CD4-positive, alpha-beta T cell treated with Interleukin-2 at 100 ng/mL for 4 hours (primary cell): ENCODE measurements at regions not wholly inside any gene's neighbourhood (a gene's known extent, or its start where the extent isn't known, plus 50 kb on each side); places are given as distances from the start of the nearest gene placed in this dataset.
"Not testable (repeated sequence)": the region's sequence is repeated elsewhere in the genome, so short reads cannot be mapped to it uniquely, and the experiment has no call there.

Source experiments
- DNase-seq: peaks from one replicate; pipeline ENCODE4 v3.0.0-alpha.2; 2020; ENCODE audit warnings: low spot score

DNA sequence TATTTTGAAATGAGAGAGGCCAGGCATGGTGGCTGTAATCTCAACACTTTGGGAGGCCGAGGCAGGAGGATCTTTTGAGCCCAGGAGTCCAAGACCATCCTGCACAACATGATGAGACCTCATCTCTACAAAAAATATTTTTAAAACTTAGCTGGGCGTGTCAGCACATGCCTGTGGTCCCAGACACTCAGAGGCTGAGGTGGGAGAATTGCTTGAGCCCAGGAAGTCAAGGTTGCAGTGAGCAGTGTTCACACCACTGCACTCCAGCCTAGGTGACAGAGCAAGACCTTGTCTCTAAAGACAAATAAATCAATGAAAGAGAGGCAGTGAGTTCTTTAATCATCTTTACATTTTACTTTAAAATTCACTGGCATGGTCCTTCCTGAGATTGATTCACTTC, 124.5 kb downstream of the DUSP6 start:
- no peak for DNase-seq

- peak; percentile 12 for DNase-seq
Measured at GRCh38 chr12:89225808-89226411, 126.4 kb downstream of the DUSP6 start.

DNA sequence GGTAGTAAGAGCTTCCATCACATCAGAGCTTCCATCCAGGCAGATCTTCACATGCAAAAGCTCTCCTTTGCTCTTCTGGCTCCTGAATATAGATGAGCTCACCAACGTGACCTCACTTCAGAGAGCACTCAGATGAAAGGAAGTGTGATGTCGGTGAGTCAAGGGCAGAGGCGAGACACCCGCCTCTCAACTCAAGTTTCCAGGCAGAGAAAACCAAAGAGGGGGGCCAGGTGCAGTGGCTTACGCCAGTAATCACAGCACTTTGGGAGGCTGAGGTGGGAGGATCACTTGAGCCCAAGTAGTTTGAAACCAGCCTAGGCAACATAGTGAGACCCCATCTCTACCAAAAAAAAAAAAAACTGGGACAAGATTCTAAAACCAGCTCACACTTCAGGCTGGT, 126.9 kb downstream of the DUSP6 start:
- DNase-seq: peak; percentile 78

DNA sequence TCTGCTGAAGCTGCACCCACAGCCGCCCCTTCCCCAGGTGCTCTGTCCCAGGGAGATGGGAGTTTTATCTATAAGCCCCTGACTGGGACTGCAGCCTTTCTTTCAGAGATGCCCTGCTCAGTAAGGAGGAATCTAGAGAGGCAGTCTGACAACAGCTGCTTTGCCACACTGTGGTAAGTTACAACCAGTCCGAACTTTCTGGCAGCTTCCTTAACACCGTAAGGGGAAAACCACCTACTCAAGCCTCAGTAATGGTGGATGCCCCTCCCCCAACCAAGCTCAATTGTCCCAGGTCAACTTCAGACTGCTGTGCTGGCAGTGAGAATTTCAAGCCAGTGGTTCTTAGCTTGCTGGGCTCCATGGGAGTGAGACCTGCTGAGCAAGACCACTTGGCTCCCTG, 129.7 kb downstream of the DUSP6 start:
- not testable (repeated sequence) for DNase-seq

DNA sequence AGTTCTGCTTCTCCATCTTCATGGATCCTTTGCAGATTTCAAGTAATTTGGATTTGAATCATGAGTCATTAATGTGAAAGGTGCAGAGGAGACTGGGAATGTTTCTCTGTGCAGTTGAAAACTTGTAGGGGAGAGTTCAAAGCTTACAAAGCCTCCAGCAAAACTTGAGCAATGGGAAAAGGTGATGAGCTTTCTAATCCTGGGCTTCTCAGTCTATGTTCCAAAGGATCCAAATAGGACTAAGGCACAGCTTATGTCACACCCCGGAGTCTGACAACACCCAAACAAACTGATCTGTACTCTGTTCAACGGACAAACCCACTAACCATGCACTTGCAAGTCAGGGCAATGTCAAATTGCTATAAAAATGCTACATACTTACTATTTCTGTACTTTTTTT, 134.8 kb downstream of the DUSP6 start:
- DNase-seq: no peak

GRCh38 chr12:89216211-89216952, 135.9 kb downstream of the DUSP6 start:
- DNase-seq: no peak

GRCh38 chr12:89215196-89215595, 137.1 kb downstream of the DUSP6 start:
- DNase-seq: no peak

DNA sequence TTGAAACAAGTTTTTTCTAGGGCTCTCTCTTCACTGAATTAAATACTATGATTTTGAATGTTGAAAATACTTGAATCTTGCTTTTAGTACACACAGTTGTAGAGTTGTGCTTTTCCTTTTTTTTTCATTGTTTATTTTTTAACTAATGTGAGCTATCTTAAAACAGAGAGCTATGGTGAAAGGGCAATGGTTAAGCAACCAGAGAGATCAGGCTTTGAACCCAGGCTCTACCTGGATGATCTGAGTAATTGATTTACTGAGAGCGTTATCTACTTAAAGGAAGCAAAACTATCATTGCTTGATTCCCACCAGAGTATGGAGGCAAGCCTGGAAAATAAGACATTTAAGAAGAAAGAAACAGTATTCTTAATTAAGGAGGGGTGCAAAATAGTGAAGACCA, 138.6 kb downstream of the DUSP6 start:
- DNase-seq: no peak

DNA sequence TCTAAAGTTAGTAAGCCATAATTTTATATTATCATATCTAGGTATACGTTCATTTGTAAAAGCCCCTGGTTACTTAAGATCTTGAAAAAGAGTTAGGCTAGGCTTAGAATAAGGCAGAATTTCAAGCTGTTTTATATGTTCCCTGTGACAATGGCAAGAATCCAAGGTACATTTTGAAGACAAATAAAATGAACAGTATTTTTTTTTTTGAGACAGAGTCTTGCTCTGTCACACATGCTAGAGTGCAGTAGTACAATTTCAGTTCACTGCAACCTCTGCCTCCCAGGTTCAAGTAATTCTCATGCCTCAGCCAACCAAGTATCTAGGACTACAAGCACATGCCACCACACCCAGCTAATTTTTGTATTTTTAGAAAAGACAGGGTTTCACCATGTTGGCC, 139.2 kb downstream of the DUSP6 start:
- no peak for DNase-seq

DNA sequence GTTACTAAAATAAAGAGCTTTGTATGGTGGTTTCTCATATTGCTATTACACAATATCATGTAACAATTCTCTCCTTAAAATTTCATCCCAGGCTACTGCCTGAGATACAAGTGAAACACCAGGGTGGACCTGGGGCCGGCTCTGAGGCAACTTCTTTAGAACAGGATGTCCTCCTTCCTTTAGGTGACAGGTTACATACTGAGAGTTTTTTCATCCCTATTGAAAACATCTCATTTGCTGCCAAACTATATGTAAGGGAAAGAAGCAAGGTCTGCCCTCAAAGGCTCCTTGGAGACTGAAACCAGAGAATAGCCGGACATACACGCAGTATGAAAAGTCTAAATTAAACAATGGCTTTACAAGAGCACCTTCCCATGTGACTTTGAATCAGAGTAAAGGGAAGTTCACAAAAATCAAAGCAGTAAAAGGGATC, 139.9 kb downstream of the DUSP6 start:
- no peak for DNase-seq

- no peak for DNase-seq
Measured at GRCh38 chr12:89211456-89211855, 140.8 kb downstream of the DUSP6 start.

- no peak for DNase-seq
Measured at GRCh38 chr12:89210277-89210676, 142.0 kb downstream of the DUSP6 start.

GRCh38 chr12:89208661-89209096, 143.6 kb downstream of the DUSP6 start:
- no peak for DNase-seq

- no peak for DNase-seq
Measured at GRCh38 chr12:89206390-89206789, 145.9 kb downstream of the DUSP6 start.

- no peak for DNase-seq
Measured at GRCh38 chr12:89205517-89205916, 146.8 kb downstream of the DUSP6 start.

GRCh38 chr12:89203144-89203543, 149.2 kb downstream of the DUSP6 start:
- DNase-seq: no peak

DNA sequence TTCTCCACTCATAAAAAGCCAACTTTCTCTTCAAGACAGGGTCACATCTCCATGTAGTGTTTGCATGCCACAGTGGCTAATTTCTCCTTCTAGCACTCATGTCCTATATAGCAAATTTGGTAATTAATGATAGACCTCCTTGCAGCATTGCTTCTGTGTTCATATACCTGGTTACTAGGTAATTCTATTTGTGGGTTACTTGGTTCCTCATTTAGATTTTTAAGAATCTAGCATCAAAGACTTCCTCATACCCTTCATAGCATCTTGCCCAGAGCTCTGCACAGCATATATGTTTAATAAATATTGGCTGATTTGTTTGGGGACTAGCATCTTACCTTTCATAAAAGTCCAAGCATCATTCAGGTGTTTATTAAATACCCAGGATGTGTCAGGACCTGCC, 152.1 kb downstream of the DUSP6 start:
- DNase-seq: no peak

DNA sequence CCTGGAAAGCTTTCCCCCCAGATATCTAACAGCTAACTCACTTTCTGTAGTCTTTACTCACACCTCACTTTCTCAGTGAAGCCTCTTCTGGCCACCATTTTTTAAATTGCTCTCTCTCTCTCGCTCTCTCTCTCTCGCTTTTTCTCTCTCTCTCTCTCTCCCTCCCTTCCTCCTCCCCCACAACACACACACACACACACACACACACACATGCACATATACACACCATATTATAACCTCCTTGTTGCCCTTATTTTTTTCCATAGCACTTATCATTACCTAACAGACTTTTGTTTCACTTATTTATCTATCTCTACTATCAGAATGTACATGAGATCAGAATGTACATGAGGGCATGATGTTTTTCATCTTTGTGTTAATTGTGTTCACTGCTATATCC, 156.8 kb downstream of the DUSP6 start:
- DNase-seq: no peak

DNA sequence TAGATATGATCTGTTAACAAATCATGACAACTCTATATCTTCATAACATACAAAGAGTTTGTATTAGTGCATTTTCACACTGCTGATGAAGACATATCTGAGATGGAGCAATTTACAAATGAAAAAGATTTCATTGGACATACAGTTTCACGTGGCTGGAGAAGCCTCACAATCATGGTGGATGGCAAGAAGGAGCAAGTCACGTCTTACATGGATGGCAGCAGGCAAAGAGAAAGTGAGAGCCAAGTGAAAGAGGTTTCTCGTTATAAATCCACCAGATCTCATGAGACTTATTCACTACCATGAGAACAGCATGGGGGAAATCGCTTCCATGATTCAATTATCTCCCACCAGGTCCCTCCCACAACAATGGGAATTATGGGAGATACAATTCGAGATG, 157.6 kb downstream of the DUSP6 start:
- no peak for DNase-seq

GRCh38 chr12:89192429-89192828, 159.9 kb downstream of the DUSP6 start:
- no peak for DNase-seq

GRCh38 chr12:89191597-89191996, 160.7 kb downstream of the DUSP6 start:
- DNase-seq: not testable (repeated sequence)

DNA sequence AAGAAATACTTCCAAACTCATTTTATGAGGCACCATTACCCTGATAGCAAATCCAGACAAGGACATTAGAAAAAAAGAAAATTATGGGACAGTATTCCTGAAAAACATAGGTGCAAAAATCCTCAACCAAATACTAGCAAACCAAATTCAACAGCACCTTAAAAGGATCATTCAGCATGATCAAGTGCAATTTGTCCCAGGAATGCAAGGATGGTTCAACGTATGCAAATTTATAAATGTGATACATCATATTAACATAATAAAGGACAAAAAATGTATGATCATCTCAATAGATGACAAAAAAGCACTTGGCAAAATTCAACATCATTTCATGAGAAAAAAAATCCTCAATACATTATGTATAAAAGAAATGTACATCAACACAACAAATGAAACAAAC, 162.9 kb downstream of the DUSP6 start:
- no peak for DNase-seq

DNA sequence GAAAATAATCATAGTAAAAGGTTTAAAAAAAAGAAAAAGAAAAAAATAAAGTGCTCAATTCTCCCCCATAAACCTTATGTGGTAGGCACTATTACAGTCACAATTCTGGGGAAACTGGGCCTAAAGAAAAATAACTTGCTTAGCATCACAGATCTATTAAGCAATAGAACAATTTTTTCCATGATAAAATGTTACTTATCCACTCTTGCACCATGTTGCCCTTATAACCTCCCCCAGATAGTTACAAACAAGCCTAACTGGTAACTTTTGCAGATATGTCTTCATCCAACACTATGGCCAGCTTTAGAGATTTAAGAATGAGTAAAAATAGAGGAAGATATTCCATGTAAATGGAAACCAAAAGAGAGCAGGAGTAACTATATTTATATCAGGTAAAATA, 164.8 kb downstream of the DUSP6 start:
- no peak for DNase-seq

DNA sequence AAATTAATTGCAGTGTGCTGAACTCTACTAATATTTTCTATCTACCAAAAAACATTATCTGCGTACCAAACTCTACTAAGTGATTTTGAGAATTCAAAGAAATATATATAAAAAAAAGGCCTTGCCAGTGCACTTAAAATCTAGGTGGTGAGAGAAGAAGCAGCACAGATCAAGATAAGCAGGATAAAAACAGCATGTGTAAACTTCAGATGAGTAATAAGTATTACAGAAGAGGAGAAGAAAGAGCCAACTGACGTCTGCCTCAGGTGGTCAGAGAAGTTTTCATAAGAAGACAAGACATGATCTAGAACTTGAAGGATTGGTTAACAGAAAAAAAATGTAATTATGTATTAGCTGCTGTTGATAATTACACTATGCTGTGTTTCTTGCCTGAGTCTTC, 166.4 kb downstream of the DUSP6 start:
- DNase-seq: no peak
